ENCODE measurements at regions not wholly inside any gene's neighbourhood (a gene's known extent, or its start where the extent isn't known, plus 50 kb on each side); places are given as distances from the start of the nearest gene placed in this dataset.

DNA sequence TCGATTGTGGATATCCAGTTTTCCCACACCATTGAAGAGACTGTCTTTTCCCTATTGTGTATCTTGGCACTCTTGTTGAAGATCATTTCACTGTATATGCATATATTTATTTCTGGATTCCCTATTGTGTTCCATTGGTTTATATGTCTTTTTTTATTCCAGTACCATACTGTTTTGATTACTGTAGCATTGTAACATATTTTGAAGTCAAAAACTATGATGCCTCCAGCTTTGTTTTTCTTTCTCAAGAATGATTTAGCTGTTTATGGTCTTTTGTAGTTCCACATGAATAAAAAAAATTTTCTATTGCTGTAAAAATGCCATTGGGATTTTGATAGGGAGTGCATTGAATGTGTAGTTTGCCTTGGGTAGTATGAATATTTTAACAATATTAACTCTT, 128.1 kb upstream of the SLC38A2 start:
- TF ChIP-seq EZH2 (IDR thresholded peaks at IDR 0.05; ENCODE audit: low read length, unreplicated experiment): no peak
- Histone ChIP-seq H3K4me1 (ENCODE audit: insufficient read depth, low read length) (no peaks in the 10 kb centered on the region), H3K4me2 (ENCODE audit: low read length) (no peak overlapping the region), H3K79me2 (ENCODE audit: low read length) (no peaks in the 10 kb centered on the region), H3K27ac (ENCODE audit: low read length) (no peak overlapping the region), H4K20me1 (ENCODE audit: low read length) (no peaks in the 10 kb centered on the region), H3K27me3 (ENCODE audit: low read length) (no peaks in the 10 kb centered on the region), H3K9me2 (replicated peaks; ENCODE audit: low read length) (no peaks in the 10 kb centered on the region), H2AFZ (ENCODE audit: low read length) (no peak overlapping the region), H3K9ac (ENCODE audit: low read length) (no peak overlapping the region), H3K9me3 (ENCODE audit: low read length) (peaks cover 10% of the 10 kb centered on the region; the same call in 1 of the 2 replicates), H3K36me3 (ENCODE audit: low read depth, low read length) (peaks cover 5% of the 10 kb centered on the region; the same call in 1 of the 2 replicates), H3F3A (ENCODE audit: low read length, unreplicated experiment) (no peaks in the 10 kb centered on the region), H3K4me3 (ENCODE audit: low read length) (no peak overlapping the region)
- ATAC-seq: no peak
- no TSS peak for BruUV-seq (replicated peaks)
- ChIA-PET POLR2A (ENCODE audit: unreplicated experiment) (no interaction called here), CTCF (no interaction called here)
- no peak for DNase-seq
- intact Hi-C loops (cut with micrococcal nuclease): no loop called here

DNA sequence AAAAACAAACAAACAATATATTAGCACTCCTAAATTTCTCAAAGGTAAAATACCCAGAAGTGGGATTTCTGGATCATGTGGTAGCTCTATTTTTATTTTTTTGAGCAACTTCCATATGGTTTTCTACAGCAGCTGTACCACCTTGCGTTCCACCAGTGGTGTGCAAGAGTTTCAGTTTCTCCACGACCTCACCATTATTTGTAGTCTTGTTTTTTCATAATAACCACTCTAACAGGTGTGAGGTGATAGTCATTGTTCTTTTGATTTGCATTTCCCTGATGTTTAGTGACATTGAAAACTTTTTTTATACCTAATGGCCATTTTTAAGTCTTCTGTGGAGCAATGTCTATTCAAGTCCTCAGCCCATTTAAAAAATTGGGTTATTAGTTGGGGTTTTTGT, 127.3 kb upstream of the SLC38A2 start:
- Histone ChIP-seq H4K20me1 (ENCODE audit: low read length) (no peaks in the 10 kb centered on the region), H2AFZ (ENCODE audit: low read length) (no peak overlapping the region), H3K4me3 (ENCODE audit: low read length) (no peak overlapping the region), H3K27me3 (ENCODE audit: low read length) (no peaks in the 10 kb centered on the region), H3K9me3 (ENCODE audit: low read length) (peaks cover 10% of the 10 kb centered on the region; the same call in 1 of the 2 replicates), H3K9ac (ENCODE audit: low read length) (no peak overlapping the region), H3F3A (ENCODE audit: low read length, unreplicated experiment) (no peaks in the 10 kb centered on the region), H3K9me2 (replicated peaks; ENCODE audit: low read length) (no peaks in the 10 kb centered on the region), H3K79me2 (ENCODE audit: low read length) (no peaks in the 10 kb centered on the region), H3K36me3 (ENCODE audit: low read depth, low read length) (0 out of 2 replicates have a peak, but pooled peaks cover 5% of the 10 kb centered on the region), H3K27ac (ENCODE audit: low read length) (no peak overlapping the region), H3K4me2 (ENCODE audit: low read length) (no peak overlapping the region), H3K4me1 (ENCODE audit: insufficient read depth, low read length) (peaks cover under 1% of the 10 kb centered on the region; the same call in 1 of the 2 replicates)
- ATAC-seq (no peak), DNase-seq (no peak)
- POLR2A ChIA-PET (ENCODE audit: unreplicated experiment): no interaction called here
- BruUV-seq (replicated peaks): no TSS peak
- intact Hi-C loops (cut with micrococcal nuclease): no loop called here
- CTCF ChIA-PET: no interaction called here
- no peak for TF ChIP-seq EZH2phosphoT487 (IDR thresholded peaks at IDR 0.05; ENCODE audit: borderline replicate concordance, low read length)
- TF ChIP-seq EZH2 (IDR thresholded peaks at IDR 0.05; ENCODE audit: low read length, unreplicated experiment): no peak
- TF ChIP-seq, protein P1, sequence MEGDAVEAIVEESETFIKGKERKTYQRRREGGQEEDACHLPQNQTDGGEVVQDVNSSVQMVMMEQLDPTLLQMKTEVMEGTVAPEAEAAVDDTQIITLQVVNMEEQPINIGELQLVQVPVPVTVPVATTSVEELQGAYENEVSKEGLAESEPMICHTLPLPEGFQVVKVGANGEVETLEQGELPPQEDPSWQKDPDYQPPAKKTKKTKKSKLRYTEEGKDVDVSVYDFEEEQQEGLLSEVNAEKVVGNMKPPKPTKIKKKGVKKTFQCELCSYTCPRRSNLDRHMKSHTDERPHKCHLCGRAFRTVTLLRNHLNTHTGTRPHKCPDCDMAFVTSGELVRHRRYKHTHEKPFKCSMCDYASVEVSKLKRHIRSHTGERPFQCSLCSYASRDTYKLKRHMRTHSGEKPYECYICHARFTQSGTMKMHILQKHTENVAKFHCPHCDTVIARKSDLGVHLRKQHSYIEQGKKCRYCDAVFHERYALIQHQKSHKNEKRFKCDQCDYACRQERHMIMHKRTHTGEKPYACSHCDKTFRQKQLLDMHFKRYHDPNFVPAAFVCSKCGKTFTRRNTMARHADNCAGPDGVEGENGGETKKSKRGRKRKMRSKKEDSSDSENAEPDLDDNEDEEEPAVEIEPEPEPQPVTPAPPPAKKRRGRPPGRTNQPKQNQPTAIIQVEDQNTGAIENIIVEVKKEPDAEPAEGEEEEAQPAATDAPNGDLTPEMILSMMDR (conservative IDR thresholded peaks at IDR 0.05; ENCODE audit: low read depth, low read length): no peak

DNA sequence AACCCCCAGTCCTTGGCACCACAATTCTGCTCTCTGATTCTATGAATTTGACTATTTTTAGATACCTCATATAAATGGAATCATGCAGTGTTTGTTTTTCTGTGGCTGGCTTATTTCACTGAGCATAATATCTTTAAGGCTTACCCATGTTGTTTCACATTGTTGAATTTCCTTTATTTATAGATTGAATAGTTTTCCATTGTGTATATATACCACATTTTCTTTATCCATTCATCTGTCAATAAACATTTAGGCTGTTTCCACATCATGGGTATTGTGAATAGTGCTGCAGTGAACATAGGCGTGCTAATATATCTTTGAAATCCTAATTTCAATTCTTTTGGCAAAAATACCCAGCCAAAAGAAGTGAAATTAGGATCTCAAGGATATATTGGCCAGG, 126.7 kb upstream of the SLC38A2 start:
- TF ChIP-seq EZH2 (IDR thresholded peaks at IDR 0.05; ENCODE audit: low read length, unreplicated experiment) (no peak), EZH2phosphoT487 (IDR thresholded peaks at IDR 0.05; ENCODE audit: borderline replicate concordance, low read length) (no peak)
- TF ChIP-seq, protein P1 (conservative IDR thresholded peaks at IDR 0.05; ENCODE audit: low read depth, low read length): no peak
- Histone ChIP-seq H3F3A (ENCODE audit: low read length, unreplicated experiment) (no peaks in the 10 kb centered on the region), H4K20me1 (ENCODE audit: low read length) (no peaks in the 10 kb centered on the region), H3K27ac (ENCODE audit: low read length) (no peak overlapping the region), H3K4me3 (ENCODE audit: low read length) (no peak overlapping the region), H3K4me1 (ENCODE audit: insufficient read depth, low read length) (peaks cover 7% of the 10 kb centered on the region), H3K9me2 (replicated peaks; ENCODE audit: low read length) (no peaks in the 10 kb centered on the region), H2AFZ (ENCODE audit: low read length) (no peak overlapping the region), H3K36me3 (ENCODE audit: low read depth, low read length) (0 out of 2 replicates have a peak, but pooled peaks cover 5% of the 10 kb centered on the region), H3K27me3 (ENCODE audit: low read length) (no peaks in the 10 kb centered on the region), H3K9ac (ENCODE audit: low read length) (no peak overlapping the region), H3K79me2 (ENCODE audit: low read length) (no peaks in the 10 kb centered on the region), H3K9me3 (ENCODE audit: low read length) (peaks cover 10% of the 10 kb centered on the region; the same call in 1 of the 2 replicates), H3K4me2 (ENCODE audit: low read length) (no peak overlapping the region)
- POLR2A ChIA-PET (ENCODE audit: unreplicated experiment): no interaction called here
- ATAC-seq (no peak), DNase-seq (no peak)
- CTCF ChIA-PET: no interaction called here
- intact Hi-C loops (cut with micrococcal nuclease): no loop called here
- BruUV-seq (replicated peaks): no TSS peak

All from PC-3 (cell line).